ENCODE measurements at regions not wholly inside any gene's neighbourhood (a gene's known extent, or its start where the extent isn't known, plus 50 kb on each side); places are given as distances from the start of the nearest gene placed in this dataset.

DNA sequence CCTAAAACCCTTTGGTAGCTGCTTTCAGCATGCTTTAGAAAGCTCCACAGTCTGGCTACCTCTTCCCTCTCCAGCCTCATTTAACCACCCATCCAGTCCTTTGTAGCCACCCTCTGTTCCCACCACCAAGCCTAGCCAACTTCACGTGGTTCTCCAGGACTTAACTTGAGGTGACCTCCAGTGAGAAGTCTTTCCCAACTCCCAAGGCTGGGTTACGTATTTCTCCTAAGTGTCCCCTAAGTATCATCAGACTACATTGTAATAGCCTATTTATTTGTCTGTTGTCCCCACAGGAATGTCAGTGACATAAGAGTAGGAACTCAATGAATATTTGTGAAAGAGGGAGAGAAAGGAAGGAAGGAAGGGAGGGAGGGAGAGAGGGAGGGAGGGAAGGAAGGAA is 431.9 kb upstream of the JARID2 start:
- in situ Hi-C loops (cut with MboI; ENCODE audit: low sequenced_read_pairs), result no loop called here

DNA sequence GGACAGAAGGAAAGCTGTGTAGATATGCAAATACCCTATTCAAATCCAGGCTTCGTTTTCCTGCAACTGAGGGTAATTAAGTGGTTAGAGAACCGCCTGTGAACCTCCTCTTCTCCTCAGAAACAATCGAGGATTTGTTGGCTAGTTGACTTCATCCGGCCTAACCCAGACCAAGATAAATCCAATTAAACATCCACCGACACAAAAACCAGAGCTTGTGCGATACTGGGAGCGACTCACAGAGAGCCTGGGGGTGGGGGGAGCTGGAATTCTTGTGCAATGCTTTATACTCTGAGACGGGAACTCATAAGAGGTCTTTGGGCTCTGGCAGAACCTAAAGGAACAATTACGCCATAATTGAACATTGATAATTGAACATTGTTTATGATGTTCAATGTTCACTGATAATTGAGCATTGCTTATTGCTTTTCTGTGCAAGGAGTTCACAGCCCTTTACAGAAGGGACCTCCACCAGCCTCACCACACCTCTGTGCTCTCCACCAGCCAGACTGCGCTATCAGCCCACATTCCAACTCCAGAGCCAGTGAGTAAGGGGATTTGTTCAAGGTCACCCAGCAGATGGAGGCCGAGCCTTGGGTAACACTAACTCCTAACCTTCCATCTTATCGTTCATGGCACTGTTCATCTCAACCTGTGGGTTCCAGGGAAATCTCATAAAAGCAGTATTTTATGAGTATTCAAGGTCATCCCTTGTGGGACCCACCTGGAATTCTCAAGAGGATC is 429.6 kb upstream of the JARID2 start:
- in situ Hi-C loops (cut with MboI; ENCODE audit: low sequenced_read_pairs), result no loop called here

DNA sequence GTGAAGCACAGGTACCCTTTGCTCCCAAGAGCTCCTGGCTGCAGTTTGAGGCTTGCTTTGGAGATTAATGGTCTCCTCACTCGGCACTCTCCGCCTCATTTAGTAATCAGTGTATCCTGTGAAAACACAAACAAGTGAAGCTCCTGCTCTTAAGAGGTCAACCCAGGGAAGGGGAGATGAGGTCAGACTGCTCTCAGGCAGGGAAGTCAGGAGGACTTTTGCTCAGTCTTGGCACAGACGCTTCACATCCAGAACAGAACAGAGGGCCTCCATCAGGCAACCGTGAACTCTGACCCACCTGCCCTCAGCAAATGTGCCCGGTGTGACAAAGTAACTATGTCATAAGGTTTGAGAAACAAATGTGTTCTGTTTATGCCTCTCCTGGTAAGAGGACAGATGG is 428.8 kb upstream of the JARID2 start:
- in situ Hi-C loops (cut with MboI; ENCODE audit: low sequenced_read_pairs), result no loop called here

DNA sequence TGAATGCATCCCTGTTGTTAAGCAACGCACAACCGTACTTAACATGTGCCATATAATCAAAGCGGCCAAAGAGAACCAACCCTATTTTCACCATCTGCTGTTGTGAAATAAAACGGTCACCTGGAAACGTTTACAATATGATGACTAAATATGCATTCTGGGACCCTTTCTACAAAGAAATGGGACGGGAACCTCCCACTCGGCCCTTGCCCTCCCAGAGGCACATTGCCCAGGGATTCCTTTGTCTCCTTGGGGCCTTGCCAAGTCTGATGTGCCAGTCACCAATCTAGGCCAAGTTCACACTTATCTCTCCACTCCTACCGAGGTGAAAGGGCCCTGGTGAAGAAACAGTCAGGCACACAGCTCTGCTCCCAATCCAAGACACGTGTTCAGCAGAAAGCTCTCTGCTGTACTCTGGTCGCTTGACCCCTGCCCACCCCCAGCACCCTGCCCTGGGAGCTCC is 427.4 kb upstream of the JARID2 start:
- in situ Hi-C loops (cut with MboI; ENCODE audit: low sequenced_read_pairs), result no loop called here

DNA sequence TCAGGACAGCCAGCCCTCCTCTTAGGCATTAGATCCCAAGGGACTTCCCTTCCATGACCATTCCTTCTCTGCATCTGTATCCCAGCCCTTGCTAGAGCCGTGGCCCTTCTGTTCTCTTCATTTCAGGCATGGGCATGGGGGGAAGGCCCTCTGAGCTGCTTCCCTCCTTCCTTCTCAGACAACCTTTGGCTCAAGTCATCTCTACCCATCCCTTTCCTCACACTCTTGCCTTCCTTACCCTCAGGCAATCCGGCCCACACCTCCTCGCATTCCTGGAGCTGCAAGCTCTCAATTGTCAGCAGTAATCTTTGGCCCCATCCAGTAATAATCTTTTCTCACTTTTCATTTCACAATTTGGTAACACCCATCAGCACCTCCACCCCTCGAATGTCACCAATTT is 426.9 kb upstream of the JARID2 start:
- in situ Hi-C loops (cut with MboI; ENCODE audit: low sequenced_read_pairs), result no loop called here

DNA sequence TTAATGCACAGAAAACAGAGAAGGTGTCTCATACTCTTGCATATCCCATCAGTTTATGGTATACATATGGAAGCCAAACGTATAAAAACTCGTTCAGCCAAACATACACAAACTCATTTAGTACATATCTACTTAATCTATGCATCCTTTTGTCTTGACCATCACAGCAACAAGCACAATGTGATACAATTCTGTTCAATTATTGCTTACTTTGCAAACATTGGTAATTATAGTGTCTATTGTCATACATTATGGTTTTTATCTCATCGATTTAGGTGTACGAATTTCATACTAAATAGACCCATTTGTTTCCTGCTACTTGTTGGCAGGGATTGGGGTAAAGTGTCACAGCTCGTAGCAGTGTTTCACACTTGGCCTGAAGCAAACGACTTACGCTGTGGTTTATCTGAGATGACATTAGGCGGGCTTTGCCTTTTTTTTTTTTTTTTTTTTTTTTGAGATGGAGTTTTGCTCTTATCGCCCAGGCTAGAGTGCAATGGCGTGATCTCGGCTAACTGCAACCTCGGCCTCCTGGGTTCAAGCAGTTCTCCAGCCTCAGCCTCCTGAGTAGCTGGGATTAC is 425.9 kb upstream of the JARID2 start:
- in situ Hi-C loops (cut with MboI; ENCODE audit: low sequenced_read_pairs), result no loop called here

DNA sequence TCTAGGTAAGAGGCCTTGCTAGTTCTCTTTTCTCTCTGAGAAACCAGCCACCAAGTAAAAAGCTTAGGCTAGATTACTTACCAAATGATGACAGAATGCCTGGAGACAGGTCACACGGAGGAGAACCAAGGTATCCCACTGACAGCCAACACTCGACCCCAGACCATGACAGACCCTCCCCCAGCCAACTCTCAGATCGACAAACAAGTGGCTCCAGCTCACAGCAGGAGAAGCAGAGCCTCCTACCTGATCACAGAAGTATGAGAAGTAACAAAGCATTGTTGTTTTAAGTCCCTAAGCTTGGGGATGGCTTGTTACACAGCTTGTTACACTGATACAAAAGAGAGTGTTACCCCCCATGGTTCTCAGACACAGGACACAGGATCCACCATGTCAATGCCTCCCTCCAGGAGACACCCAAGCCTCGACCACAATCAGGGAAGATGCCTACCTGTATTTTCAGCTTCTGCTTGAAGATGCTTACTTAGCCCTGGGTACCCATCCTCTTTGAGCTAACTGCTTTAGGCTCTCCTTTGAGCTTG is 423.8 kb upstream of the JARID2 start:
- in situ Hi-C loops (cut with MboI; ENCODE audit: low sequenced_read_pairs), result no loop called here

DNA sequence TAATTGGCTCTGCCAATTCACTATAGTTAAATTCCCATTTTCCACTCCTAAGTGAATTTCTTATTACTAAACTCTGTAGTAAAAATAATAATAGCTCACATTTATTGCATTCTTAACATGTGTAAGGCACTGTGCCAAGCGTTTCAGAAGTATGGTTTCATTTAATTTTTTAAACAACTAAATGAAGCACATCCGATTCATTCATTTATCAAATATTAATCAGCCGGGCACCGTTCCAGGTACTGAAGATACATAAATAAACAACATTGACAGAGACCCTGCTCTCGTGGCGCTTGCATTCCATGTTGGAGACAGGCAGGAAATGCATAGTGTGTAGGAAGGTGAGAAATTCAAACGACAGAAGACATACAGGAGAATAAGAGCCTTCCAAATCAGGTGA is 423.2 kb upstream of the JARID2 start:
- in situ Hi-C loops (cut with MboI; ENCODE audit: low sequenced_read_pairs), result no loop called here

DNA sequence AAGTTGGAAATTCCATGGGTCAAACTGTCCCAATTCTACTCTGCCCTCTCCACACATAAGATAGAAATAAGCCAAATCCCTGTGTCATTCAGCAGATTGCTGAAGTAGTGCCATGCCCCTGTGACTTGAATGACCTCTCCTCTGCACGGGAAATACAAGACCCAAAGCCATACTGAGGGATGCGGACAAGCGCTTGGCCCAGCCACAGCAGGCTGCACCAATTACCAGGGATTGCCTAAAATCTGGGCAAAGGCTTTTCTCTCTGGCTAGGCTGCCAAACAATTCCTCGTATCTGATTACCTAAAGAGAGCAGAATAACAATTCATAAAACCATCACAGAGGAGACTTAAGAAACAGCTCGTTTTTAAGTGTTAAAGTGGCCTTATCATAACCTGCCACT is 421.8 kb upstream of the JARID2 start:
- in situ Hi-C loops (cut with MboI; ENCODE audit: low sequenced_read_pairs), result no loop called here

DNA sequence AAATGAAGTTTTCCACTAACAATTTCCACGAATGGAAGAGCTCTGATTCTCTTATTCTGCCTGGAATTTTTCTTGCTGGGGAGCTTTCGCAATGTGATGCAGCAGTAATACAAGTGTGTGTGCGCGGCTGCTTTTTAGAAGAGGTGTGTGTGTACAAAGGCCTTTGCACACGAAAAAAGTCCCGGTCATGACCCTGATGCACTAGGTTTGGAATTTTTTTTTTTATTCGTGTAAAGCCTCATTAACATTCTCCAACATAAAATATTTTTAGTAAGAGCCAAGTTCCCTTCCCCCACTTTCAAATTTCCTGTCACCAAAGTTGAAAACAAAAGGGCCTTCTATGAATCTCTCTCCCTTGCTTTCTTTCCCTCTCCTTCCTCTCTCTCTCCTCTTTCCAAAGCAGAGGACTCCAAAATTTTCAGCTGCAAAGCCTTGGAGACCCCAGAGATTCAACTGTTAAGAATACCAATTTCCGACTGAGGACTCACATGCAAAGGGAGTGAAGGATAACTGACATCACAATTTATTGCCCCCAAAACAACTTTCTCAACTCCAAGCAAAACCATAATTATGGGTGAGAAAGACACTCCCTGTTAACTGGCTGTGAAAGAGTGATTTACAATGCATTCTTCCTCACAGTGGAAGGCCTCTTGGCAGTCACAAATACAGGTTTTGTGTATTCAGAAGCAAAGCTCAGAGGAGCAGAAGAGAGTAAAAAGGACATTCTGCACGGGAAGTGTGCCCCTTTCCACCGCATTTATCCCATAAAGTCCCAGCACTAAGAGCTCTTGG is 421.2 kb upstream of the JARID2 start:
- in situ Hi-C loops (cut with MboI; ENCODE audit: low sequenced_read_pairs), result no loop called here

DNA sequence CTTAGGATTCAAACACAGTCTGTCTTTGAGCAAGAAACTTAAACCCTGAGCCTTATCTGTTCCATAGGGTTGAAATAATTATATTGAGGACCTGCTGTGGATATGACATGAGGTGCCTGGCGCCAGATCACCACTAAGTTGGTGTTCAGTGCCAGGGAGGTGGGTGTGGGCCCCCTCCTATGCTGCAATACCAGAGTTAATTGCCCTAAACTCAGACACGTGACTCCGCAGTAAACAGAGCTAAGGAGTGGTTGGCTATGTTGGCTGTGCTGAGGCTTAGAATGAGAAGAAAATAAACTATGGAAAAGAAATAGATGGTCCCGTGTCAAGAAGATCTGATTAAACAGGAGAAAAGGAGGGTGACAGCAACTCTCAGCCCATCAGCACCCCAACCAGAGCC is 419.4 kb upstream of the JARID2 start:
- in situ Hi-C loops (cut with MboI; ENCODE audit: low sequenced_read_pairs), result no loop called here

DNA sequence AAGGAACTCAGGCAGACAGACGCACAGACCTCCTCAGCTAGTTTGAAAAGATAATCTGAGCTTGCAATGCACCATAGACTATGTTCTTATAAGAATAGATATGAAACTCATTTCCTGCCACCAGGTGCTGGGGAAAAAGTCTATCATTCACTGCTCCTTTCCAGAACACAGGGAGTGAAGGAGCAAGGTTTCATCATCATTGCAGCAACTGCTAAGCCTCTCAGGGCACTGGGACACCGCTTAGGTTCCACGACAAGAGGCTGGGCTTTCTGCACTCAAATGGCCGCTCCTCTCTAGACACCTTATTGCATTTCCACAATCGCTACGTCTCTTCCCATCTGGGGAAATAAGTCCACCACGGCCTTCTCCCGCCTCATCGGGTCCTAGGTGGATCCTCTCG is 418.5 kb upstream of the JARID2 start:
- in situ Hi-C loops (cut with MboI; ENCODE audit: low sequenced_read_pairs), result no loop called here

DNA sequence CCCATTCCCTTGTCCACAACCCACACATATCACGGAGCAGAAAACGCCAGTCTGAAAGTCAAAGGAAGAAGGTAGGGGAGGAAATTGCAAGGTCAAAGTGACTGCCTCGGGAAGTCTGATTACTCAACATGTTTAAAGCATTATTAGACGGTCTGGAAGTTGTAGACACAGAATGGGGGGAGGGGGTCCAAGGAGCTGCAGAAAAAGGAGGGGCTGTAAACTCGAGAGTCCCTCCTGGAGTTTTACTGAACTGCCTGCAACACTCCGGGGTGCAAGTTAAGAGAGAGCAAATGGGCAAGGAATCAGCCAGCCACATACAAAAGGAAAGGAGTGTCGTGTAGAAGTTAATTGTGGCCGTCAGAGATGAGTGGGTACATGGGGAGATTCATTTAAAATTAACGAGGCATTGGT is 417.7 kb upstream of the JARID2 start:
- in situ Hi-C loops (cut with MboI; ENCODE audit: low sequenced_read_pairs), result no loop called here

DNA sequence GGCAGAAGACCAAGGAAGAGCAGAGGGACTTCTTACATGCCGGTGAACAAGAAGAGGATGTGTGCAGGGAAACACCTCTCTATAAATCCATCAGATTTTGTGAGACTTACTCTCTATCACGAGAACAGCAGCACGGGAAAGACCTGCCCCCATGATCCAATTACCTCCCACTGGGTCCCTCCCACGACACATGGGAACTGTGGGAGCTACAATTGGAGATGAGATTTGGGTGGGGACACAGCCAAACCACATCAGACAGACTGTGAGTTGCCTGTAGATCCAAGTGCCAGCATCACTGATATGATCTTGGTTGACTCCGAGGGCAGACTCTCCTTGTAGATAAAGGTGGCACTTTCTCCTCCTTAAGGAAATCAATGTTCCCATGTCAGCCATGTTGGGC is 414.8 kb upstream of the JARID2 start:
- in situ Hi-C loops (cut with MboI; ENCODE audit: low sequenced_read_pairs), result no loop called here

DNA sequence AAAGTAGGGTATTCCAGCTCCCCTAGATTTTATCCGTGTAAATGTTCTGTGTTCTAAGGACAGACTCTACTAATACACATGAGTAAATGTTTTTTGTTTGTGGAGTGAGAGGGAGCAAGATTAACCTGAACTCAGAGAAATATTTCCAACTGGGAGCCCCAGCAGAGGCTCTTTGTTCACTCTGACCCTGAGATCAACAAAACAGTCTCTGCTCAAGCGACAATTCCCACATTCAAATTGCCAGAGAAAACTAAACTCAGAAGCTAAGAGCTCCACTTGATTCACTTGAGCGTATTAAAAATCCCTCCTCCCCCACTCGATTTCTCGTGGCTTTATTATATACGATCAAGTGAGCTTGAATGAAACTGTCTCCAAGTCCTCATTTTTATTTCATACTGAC is 413.9 kb upstream of the JARID2 start:
- in situ Hi-C loops (cut with MboI; ENCODE audit: low sequenced_read_pairs), result no loop called here

DNA sequence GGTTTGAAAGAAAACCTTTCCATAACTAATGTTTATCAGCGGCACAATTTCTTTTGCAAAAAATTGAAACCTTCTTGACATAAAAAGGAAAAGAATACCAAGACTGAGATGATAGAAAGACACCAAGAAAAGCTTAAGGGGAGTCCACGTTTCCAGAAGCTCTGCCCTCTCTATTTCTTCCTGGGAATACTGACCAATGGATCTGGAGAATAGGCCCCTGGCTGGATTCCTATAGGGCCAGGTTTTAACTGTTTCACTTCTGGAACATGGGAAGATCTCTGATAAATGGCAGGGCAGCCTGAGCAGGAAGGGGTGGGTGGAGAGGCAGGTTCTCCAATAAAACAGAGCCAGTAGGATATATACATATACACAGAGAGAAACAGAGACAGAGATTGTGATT is 413.4 kb upstream of the JARID2 start:
- in situ Hi-C loops (cut with MboI; ENCODE audit: low sequenced_read_pairs), result no loop called here

DNA sequence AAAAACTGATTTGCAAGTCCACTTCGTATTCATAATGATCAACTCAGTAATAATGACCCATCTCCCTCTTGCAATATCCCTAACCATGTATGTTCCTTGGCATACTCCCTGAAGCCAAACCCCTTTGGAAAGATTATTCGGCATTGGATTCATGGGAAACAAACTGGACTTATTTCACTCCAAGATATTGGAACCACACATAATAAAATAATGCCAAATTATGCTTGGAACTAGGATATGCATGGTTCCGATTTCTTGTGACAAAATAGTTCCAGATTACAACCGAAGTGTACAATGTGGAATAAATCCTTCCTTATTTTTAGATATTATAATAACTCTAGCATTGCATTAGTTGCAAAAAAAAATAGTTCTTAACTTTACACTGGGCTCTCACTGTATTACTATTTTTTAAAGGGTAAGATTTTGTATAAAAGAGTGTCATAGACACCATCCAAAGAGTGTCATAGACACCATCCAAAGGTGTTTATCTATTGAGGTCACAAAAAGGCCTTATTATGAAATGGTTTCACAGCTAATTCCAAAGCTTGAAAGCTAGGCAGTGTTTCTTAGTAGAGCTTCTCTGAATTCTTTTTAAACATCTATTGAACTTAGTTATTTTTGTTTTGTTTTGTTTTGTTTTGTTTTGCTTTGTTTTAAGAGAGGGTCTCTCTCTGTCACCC is 410.9 kb upstream of the JARID2 start:
- in situ Hi-C loops (cut with MboI; ENCODE audit: low sequenced_read_pairs), result no loop called here

DNA sequence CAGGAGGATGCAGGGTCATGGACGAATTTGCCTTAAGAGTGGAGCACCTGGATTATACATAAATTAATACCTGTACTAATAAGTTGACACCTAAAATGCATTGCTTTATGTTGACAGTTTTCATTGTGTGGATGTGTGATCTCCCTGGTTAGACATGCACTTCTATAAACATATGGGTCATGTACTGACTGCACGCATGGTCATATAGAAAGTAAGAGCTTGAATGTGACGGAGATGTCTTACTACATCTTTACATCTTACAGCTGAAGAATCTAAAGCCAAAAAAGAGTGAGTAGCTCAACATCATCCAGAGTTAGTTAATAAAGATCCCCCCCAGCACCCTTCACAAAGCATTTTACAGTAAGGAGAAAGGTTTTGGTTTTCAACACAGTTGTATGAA is 408.4 kb upstream of the JARID2 start:
- in situ Hi-C loops (cut with MboI; ENCODE audit: low sequenced_read_pairs), result no loop called here

DNA sequence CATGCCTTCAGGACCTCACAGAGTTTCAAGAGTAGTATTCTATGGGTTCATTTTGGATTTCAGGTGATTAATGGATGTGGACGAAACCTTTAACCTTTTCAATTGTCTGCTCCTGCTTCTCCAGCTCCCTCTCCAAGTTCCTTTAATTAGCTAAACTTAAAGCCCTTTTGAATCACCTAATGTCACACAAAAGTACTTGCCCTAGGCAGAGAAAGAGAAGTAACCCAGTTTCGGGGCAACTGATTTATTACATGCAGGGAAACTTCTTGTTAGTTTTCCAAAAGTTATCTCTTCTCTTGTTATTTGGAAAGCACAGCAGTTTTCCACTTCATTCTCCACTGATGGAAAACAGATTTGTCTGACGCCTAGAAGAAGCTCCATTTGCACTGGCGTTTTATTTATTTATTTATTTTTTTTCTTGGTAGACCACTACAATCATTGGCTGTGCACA is 407.7 kb upstream of the JARID2 start:
- in situ Hi-C loops (cut with MboI; ENCODE audit: low sequenced_read_pairs), result no loop called here

DNA sequence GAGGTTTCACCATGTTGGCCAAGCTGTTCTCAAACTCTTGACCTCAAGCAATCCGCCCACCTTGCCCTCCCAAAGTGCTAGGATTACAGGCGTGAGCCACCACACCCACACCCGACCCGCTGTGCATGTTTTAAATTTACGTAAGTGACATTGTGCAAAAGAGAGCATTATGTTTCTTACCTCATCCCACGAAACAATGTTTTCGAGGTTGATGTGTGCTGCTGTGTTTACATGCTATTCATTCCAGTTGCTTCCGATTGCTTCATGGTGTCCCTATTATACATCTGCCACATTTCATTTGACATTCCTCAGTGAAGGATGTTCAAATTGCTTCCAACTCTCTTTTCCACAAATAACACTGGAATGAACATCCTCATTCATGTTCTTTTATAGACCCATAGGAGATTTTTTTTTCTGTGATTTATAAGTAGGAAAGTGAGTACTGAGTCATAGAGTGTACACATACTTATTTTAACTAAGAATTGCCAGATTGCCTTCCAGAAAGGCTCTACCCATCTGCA is 403.9 kb upstream of the JARID2 start:
- in situ Hi-C loops (cut with MboI; ENCODE audit: low sequenced_read_pairs), result no loop called here

DNA sequence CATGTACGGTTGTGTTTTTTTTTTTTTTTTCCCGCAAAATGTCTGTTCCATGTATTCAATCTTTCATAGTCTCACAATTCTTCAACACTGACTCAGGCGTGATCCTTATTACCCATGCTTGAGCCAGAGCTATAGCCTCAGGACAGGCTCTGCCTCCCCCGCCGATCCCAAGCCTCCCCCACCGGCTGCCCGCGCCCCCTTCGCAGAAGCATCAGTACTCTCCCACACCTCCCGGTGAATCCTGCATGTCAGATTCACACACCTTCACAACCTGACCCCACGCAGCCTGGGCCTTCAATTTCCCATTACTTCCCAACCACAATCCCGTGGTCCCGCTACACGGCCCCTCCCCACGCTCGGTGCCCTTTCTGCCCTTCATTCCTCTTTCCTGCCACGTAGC is 401.5 kb upstream of the JARID2 start:
- in situ Hi-C loops (cut with MboI; ENCODE audit: low sequenced_read_pairs), result no loop called here
